ENCODE measurements at regions not wholly inside any gene's neighbourhood (a gene's known extent, or its start where the extent isn't known, plus 50 kb on each side); places are given as distances from the start of the nearest gene placed in this dataset.

- Histone ChIP-seq H3K27ac (ENCODE audit: low read depth in 1 of 2, low read length in 1 of 2) (no peak overlapping the region), H3K9me3 (ENCODE audit: control insufficient read depth in 4 of 4, insufficient read depth in 3 of 4, low read length in 3 of 4) (no peaks in the 10 kb centered on the region), H3K4me3 (no peak overlapping the region), H3K36me3 (ENCODE audit: control insufficient read depth in 4 of 4, insufficient read depth in 4 of 4, low read length in 4 of 4) (no peaks in the 10 kb centered on the region), H3K4me1 (ENCODE audit: control insufficient read depth in 5 of 5, insufficient read depth in 5 of 5, low read length in 5 of 5) (peaks cover 0 to 4% (median 0%) of the 10 kb centered on the region in 5 donors), H3K9ac (ENCODE audit: insufficient read depth in 1 of 2, low read length in 2 of 2) (no peak overlapping the region), H3K27me3 (ENCODE audit: control insufficient read depth in 3 of 3, insufficient read depth in 3 of 3, low read length in 2 of 3) (no peaks in the 10 kb centered on the region)
- WGBS, 2 donors: 86 to 90% methylated on average over 3 of the region's 3 CpGs
- ATAC-seq (ENCODE audit: insufficient read depth, low FRiP score) (no peak), DNase-seq (no peak)
- TF ChIP-seq CTCF (IDR thresholded peaks at IDR 0.05; ENCODE audit: control extremely low read depth, extremely low read depth): no peak
Measured at GRCh38 chr18:44048435-44048834, 632.3 kb upstream of the SETBP1 start.

GRCh38 chr18:44048846-44049245 lies 631.8 kb upstream of the SETBP1 start:
- TF ChIP-seq CTCF (IDR thresholded peaks at IDR 0.05; ENCODE audit: control extremely low read depth, extremely low read depth): no peak

GRCh38 chr18:44051026-44051425 lies 629.7 kb upstream of the SETBP1 start:
- Histone ChIP-seq H3K36me3 (ENCODE audit: control insufficient read depth in 4 of 4, insufficient read depth in 4 of 4, low read length in 4 of 4) (no peaks in the 10 kb centered on the region), H3K4me1 (ENCODE audit: control insufficient read depth in 5 of 5, insufficient read depth in 5 of 5, low read length in 5 of 5) (peaks cover 0 to 4% (median 0%) of the 10 kb centered on the region in 5 donors), H3K4me3 (no peak overlapping the region), H3K27ac (ENCODE audit: low read depth in 1 of 2, low read length in 1 of 2) (no peak overlapping the region), H3K27me3 (ENCODE audit: control insufficient read depth in 3 of 3, insufficient read depth in 3 of 3, low read length in 2 of 3) (no peaks in the 10 kb centered on the region), H3K9me3 (ENCODE audit: control insufficient read depth in 4 of 4, insufficient read depth in 3 of 4, low read length in 3 of 4) (no peaks in the 10 kb centered on the region), H3K9ac (ENCODE audit: insufficient read depth in 1 of 2, low read length in 2 of 2) (no peak overlapping the region)
- no peak for DNase-seq
- no peak for TF ChIP-seq CTCF (IDR thresholded peaks at IDR 0.05; ENCODE audit: control extremely low read depth, extremely low read depth)
- ATAC-seq (ENCODE audit: insufficient read depth, low FRiP score): no peak
- 70 to 76% methylated on average over 1 of the region's 1 CpG for WGBS, 2 donors

More at GRCh38 chr18:44048846-44049245, 631.8 kb upstream of the SETBP1 start:
- Histone ChIP-seq H3K36me3 (ENCODE audit: control insufficient read depth in 4 of 4, insufficient read depth in 4 of 4, low read length in 4 of 4) (no peaks in the 10 kb centered on the region), H3K4me3 (no peak overlapping the region), H3K9me3 (ENCODE audit: control insufficient read depth in 4 of 4, insufficient read depth in 3 of 4, low read length in 3 of 4) (no peaks in the 10 kb centered on the region), H3K27me3 (ENCODE audit: control insufficient read depth in 3 of 3, insufficient read depth in 3 of 3, low read length in 2 of 3) (no peaks in the 10 kb centered on the region), H3K4me1 (ENCODE audit: control insufficient read depth in 5 of 5, insufficient read depth in 5 of 5, low read length in 5 of 5) (peaks cover 0 to 4% (median 0%) of the 10 kb centered on the region in 5 donors), H3K9ac (ENCODE audit: insufficient read depth in 1 of 2, low read length in 2 of 2) (no peak overlapping the region), H3K27ac (ENCODE audit: low read depth in 1 of 2, low read length in 1 of 2) (no peak overlapping the region)
- no peak for DNase-seq
- ATAC-seq (ENCODE audit: insufficient read depth, low FRiP score): no peak
- 83 to 93% methylated on average over 2 of the region's 2 CpGs for WGBS, 2 donors

GRCh38 chr18:44054514-44054913 lies 626.2 kb upstream of the SETBP1 start:
- no peak overlapping the region for H3K27ac ChIP-seq (ENCODE audit: low read depth in 1 of 2, low read length in 1 of 2)
- peaks cover 0 to 4% (median 0%) of the 10 kb centered on the region in 5 donors for H3K4me1 ChIP-seq (ENCODE audit: control insufficient read depth in 5 of 5, insufficient read depth in 5 of 5, low read length in 5 of 5)
- no peaks in the 10 kb centered on the region for H3K36me3 ChIP-seq (ENCODE audit: control insufficient read depth in 4 of 4, insufficient read depth in 4 of 4, low read length in 4 of 4)
- no peak overlapping the region for H3K9ac ChIP-seq (ENCODE audit: insufficient read depth in 1 of 2, low read length in 2 of 2)
- WGBS, 2 donors: 52 to 75% methylated on average over 1 of the region's 1 CpG
- no peak overlapping the region for H3K4me3 ChIP-seq
- TF ChIP-seq CTCF (IDR thresholded peaks at IDR 0.05; ENCODE audit: control extremely low read depth, extremely low read depth): no peak
- H3K9me3 ChIP-seq (ENCODE audit: control insufficient read depth in 4 of 4, insufficient read depth in 3 of 4, low read length in 3 of 4): no peaks in the 10 kb centered on the region
- ATAC-seq (ENCODE audit: insufficient read depth, low FRiP score) (no peak), DNase-seq (no peak)
- no peaks in the 10 kb centered on the region for H3K27me3 ChIP-seq (ENCODE audit: control insufficient read depth in 3 of 3, insufficient read depth in 3 of 3, low read length in 2 of 3)

Measured in lung (tissue), 11 donors.